Upper lobe of right lung (tissue), 1 donor: ENCODE measurements at regions not wholly inside any gene's neighbourhood (a gene's known extent, or its start where the extent isn't known, plus 50 kb on each side); places are given as distances from the start of the nearest gene placed in this dataset.

Experiments used
- ATAC-seq: fragments of 200-7000 bp; cut with Tn5 transposase; one replicate; pipeline ENCODE4 v1.9.1; 2020; ENCODE audit warnings: mild to moderate bottlenecking, moderate library complexity
- DNase-seq: peaks from one replicate; pipeline ENCODE4 v3.0.0-alpha.2; 2020
- H3K27ac ChIP-seq: fragments of 200-600 bp; one replicate; pipeline ENCODE4 v1.8.0; 2022
- H3K27me3 ChIP-seq: fragments of 200-600 bp; one replicate; pipeline ENCODE4 v1.8.0; 2022; ENCODE audit warnings: mild to moderate bottlenecking
- H3K36me3 ChIP-seq: fragments of 200-600 bp; one replicate; pipeline ENCODE4 v1.8.0; 2022
- H3K4me1 ChIP-seq: fragments of 200-600 bp; one replicate; pipeline ENCODE4 v1.8.0; 2022
- H3K4me3 ChIP-seq: fragments of 200-600 bp; one replicate; pipeline ENCODE4 v1.8.0; 2022; ENCODE audit warnings: mild to moderate bottlenecking
- H3K9me3 ChIP-seq: fragments of 200-600 bp; one replicate; pipeline ENCODE4 v1.8.0; 2022
- CTCF ChIP-seq: fragments of 200-600 bp; IDR thresholded peaks from one replicate; pipeline ENCODE4 v1.8.0; 2022; ENCODE audit warnings: antibody characterized with exemption
- intact Hi-C: fragments of 100-400 bp; cut with DNase I; formaldehyde crosslinking; loops from one replicate; pipeline ENCODE4 v1.11.0; 2022
- donor health status: DM: no; HTN: yes; CAD: no; lungs with severe emphysema.

GRCh38 chr1:22296701-22297591 lies 154.0 kb upstream of the WNT4 start:
- Histone ChIP-seq H3K27me3 (peaks cover 6% of the 10 kb centered on the region), H3K4me1 (no peaks in the 10 kb centered on the region), H3K36me3 (no peaks in the 10 kb centered on the region), H3K4me3 (no peak overlapping the region), H3K27ac (no peak overlapping the region), H3K9me3 (no peaks in the 10 kb centered on the region)
- intact Hi-C loops = no loop called here
- DNase-seq (no peak), ATAC-seq (no peak)
- TF ChIP-seq CTCF = no peak

GRCh38 chr1:22297999-22298398 lies 153.7 kb upstream of the ZBTB40 start:
- no peak for DNase-seq
- no peak for ATAC-seq
- TF ChIP-seq CTCF = no peak
- Histone ChIP-seq H3K36me3 (no peaks in the 10 kb centered on the region), H3K4me3 (no peak overlapping the region), H3K9me3 (no peaks in the 10 kb centered on the region), H3K27me3 (peaks cover 6% of the 10 kb centered on the region), H3K27ac (no peak overlapping the region), H3K4me1 (no peaks in the 10 kb centered on the region)
- intact Hi-C loops = no loop called here

GRCh38 chr1:22303816-22304215 lies 147.8 kb upstream of the ZBTB40 start:
- Histone ChIP-seq H3K27me3 (peaks cover 8% of the 10 kb centered on the region), H3K9me3 (no peaks in the 10 kb centered on the region), H3K4me3 (no peak overlapping the region), H3K27ac (no peak overlapping the region), H3K4me1 (no peaks in the 10 kb centered on the region), H3K36me3 (no peaks in the 10 kb centered on the region)
- no peak for DNase-seq
- ATAC-seq = no peak
- TF ChIP-seq CTCF = no peak
- intact Hi-C loops = no loop called here

- DNase-seq (no peak), ATAC-seq (no peak)
These were observed 142.1 kb upstream of the ZBTB40 start for GRCh38 chr1:22309572-22309971.

GRCh38 chr1:22311461-22311860 lies 140.2 kb upstream of the ZBTB40 start:
- H3K36me3 ChIP-seq = no peaks in the 10 kb centered on the region
- no peaks in the 10 kb centered on the region for H3K9me3 ChIP-seq
- no peak for ATAC-seq
- no peak overlapping the region for H3K4me3 ChIP-seq
- peaks cover 4% of the 10 kb centered on the region for H3K27me3 ChIP-seq
- no peak for TF ChIP-seq CTCF
- no peaks in the 10 kb centered on the region for H3K4me1 ChIP-seq
- no peak for DNase-seq
- intact Hi-C loops = no loop called here
- H3K27ac ChIP-seq = no peak overlapping the region

More at GRCh38 chr1:22309572-22309971, 142.1 kb upstream of the ZBTB40 start:
- no peaks in the 10 kb centered on the region for H3K4me1 ChIP-seq
- H3K27me3 ChIP-seq = peaks cover 12% of the 10 kb centered on the region
- H3K9me3 ChIP-seq = no peaks in the 10 kb centered on the region
- intact Hi-C loops = no loop called here
- TF ChIP-seq CTCF = no peak
- no peak overlapping the region for H3K4me3 ChIP-seq
- no peak overlapping the region for H3K27ac ChIP-seq
- no peaks in the 10 kb centered on the region for H3K36me3 ChIP-seq
